DMS79 (cell line): ENCODE measurements at regions not wholly inside any gene's neighbourhood (a gene's known extent, or its start where the extent isn't known, plus 50 kb on each side); places are given as distances from the start of the nearest gene placed in this dataset.

Experiments
- DNase-seq: peaks from one replicate; lab custom pipeline; 2025; lab: John Stamatoyannopoulos, UW

DNA sequence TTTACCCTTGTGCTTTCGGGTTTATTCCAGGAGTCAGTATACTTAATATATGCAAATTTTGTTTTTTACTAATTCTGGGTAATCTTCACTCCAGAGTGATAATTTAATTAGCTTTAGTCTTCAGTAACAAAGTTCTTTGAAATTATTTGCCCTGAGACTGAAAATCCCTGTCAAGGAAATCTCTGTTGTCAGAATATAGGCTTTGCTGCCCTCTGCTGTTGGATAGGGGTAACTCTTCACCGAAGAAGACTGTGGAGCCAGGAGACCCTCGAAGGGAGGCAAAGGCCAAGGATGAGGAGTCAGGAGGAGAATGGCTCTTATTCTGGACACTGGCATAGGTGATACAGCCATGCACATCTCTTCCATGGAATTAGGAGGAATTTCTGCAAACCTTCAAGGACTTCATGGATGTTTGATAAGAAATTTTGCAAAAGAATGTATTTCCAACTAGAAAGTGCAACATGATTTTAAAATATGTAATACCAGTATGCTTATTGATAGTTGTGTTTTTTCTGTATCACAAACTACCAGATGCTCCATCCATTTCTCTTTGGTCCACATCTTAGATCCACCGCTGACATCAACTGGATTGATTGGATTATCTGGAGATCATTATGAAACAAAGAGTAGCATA is 182.3 kb downstream of the RDH14 start:
- no peak for DNase-seq

DNA sequence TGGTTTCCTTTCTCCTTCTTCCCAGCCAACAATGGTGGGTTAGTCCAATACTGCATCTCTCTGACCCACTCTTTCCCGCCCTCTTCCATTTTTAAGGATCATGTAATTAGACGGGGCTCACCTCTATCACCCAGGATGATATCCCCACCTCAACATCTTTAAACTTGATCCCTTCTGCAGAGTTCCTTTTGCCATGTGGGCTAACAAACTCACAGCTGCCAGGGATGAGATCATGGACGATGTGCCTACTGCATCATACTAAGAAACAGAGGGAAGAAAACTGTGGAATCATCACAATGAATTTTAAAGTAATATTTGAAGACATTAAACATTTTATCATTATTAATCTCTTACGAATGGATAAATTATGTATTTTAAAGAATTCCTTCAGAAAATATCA is 183.5 kb downstream of the RDH14 start:
- DNase-seq, result no peak

DNA sequence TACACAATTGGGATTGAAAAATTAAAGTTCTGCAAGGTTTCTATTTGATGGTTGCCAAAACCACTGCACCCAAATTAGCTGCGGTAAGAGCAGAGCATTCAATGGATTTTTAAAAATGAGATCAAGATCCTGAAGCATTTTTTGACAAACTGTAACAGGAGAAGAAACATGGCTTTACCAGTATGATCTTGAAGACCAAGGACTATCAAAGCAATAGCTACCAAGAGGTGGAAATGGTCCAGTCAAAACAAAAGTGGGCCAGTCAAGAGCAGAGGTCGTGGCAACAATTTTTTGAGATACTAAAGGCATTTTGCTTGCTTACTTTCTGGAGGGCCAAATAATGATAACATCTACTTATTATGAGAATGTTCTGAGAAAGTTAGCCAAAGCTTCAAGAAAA is 186.8 kb downstream of the RDH14 start:
- no peak for DNase-seq

DNA sequence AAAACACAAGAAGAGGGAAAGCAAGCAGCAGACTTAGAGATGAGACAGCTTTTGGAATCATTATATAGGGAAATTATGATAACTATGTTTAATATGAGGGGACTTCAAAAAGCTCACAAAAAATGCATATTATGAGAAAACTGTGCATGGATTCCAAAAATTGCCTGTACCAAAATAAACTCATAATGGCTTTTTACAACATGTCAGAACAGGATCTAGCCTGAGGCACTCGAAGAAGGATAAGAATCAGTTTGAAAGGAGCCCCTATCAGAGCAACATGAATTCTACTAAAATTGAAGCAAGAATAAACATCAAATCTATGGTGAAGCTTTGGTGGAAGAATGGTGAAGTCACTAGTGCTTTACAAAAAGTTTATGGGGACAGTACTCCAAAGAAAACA is 187.4 kb downstream of the RDH14 start:
- DNase-seq, result no peak

DNA sequence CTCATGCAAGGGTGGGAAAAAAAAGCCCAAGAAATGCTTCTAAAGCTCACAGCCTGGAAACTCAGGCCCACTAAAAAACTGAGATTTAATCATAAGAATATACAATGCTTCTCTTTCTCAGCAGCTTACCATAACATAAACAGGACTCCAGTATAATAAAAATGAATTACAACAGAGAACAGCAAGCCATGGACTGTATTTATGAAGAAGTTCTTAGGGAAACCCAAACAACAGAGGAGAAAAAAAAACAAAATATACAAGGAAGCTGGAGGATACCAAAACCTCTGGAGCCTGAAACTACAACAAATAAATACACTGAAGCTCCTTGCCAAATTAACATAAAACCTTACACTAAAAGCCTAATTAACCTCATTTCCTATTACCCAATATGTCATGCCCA is 187.8 kb downstream of the RDH14 start:
- no peak for DNase-seq

DNA sequence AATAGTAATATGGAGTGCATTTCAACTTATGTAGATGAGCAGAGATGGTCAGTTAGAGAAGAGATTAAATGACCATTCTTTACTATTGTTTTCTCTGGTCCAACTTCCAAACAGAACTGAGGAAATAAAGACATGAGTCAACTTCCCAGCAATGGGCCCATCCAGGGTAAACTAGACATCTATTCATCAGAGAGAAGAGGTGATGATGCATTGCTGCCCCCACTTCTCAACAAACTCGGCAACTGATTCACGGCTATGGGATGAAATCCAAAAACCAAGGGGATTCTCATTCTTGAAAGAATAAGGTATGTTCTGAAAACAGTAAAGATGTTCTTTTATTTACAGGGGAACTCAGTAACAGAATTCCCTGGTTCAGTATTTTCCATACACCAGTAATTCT is 190.7 kb downstream of the RDH14 start:
- no peak for DNase-seq

DNA sequence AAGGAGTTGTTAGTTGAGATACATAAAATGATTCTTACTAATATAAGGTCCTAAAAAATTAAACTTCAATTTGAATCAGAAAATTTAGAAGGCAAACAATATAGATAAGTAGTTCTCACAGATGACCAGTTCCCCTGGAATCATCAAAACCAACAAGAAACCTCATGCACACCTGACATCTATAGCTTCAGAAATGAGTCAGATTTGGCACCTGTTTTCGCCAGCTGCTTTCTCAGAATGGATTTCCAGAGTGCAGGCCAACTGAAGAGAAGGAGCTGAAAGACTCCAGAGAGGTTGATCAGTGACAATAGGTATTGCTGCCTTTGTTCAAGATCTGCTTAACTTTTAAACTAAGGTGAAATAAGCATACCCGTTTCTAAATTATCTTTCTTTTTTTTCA is 192.4 kb downstream of the RDH14 start:
- no peak for DNase-seq

DNA sequence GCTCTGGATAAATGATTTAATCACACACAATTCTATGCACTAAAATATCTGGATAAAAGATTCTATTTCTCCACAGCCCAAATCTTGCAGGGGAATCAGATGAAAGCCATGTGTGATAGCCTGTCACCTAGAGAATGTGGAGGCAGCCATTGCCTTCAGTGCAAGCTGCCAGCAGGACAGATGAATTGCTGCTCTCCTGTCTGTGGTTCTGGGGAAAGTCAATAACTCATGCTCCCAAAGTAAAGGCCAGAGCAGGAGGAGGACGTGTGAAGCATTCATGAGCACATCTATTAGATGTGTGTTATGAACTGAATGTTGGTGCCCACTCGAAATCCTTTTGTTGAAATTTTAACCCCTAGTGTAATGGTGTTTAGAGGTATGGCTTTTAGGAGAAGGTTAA is 195.1 kb downstream of the RDH14 start:
- no peak for DNase-seq

DNA sequence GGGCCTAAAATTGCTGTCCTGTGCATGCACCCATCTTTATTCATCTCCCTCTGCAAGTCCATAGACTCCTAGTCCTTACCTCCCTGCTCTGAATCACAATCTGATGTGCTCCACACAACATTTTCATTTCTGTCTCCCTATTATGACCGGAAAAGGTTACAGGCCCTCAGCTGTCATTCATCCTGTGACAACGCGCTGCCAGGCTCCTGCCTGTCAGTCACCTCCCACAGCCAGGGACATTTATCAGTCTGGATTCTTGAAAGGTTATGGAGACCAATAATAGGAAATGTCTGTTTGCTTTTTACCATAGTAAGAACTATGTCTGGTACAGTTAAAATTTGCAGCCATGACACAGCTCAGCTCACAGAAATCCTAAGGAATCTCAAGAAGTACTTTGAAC is 197.1 kb downstream of the RDH14 start:
- DNase-seq, result no peak

DNA sequence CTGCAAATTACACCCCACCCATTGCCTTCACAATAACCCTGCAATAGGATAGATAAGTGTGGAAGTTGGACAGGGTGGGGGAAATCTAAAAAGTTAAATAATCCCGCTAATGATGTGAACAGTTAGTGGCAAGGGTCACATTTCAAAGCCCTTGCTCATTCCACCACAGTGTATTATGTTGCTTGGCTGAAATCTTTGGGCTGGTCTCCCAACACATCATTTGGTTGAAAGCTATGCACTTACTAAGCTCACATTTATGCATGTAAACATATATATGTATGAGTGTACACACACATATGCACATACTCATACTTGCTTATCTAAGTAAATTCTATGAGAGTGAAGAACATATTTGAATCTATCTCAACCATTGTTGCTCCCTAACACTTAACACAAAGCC is 197.8 kb downstream of the RDH14 start:
- no peak for DNase-seq

DNA sequence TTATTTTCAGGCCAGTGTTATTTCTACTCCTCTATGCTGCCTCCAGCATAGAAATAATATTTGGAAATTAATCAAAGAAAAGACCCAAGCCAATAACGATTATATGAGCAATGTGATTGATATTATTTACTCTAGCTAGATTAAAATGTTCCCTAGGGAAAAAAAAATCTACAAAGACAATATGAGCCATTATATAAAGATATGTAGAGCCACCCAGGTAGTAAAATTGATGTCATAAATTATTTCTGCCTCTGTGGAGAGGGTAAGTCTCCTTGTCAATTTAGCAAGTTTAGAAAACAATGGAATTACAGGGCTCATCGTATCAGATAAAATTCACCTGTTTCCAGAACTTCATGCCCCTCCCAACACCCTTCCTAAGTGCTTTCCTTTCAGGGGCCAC is 202.9 kb downstream of the RDH14 start:
- DNase-seq, result no peak

DNA sequence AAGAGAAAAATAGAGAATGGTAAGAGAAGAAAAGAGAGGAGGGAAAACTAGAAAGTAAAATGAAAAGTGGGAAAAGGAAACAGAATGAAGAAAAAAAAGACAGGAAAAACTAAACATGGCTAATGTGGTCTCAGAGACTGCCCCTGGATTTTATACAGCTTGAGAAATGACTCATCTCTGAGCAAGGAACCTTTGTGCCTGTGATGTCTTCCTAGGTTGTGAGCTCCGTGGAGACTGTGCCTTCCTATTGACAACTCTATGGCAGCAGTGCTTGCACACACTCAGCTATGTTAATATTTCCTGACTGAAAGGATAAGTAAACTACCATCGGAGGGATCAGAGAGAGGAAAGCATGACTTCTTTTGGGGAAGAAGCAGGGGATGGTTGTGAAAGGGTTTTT is 203.8 kb downstream of the RDH14 start:
- DNase-seq, result no peak

DNA sequence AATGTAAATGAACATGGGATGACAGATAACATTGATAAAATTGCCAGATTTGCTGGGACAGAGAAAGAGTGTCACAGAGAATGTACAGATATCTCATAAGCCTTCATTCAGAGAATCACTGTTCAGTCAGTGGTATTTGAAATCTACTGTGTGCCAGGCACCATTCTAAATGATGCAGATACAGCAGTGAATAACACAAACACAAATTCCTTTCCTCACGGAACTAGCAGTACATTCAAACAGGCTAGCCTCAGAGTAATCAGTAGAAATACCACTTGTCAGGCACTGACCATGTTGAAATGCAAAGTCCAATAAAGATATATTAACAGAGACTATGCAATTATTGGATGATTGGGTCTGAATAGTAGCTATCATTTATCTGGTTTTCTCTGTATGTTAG is 211.0 kb downstream of the RDH14 start:
- no peak for DNase-seq

DNA sequence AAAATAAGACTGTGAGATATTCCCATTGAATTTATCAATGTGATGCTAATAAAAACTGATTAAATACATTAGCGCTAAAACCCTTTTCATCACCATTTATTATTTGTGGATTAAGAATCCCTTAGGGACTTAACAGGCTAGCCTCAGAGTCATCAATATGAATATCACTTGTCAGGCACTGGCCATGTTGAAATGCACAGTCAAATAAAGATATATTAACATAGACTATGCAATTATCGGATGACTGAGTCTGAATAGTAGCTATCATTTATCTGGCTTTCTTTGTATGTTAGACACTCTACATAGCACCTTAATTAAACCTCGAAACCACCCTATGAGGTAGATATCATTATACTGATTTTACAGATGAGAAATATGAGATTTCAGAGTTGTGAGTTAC is 213.6 kb downstream of the RDH14 start:
- no peak for DNase-seq

DNA sequence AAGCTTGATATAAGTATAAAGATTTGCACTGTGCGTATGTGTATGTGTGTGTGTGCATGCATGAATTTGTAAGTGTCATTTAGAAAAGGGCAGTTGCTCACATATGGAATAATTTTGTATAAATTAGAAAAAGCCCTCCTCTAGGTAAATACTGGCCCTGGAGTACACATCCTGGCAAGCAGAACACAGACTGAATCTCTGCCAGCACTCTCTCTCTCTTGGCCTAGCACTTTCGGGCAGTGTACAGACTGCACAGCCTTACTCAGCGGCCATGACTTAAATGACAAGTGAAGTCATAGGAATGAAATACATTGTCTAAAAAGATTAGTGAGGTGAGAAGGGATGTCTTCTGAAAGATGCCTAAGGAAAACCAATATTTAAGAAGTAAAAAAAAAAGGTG is 214.1 kb downstream of the RDH14 start:
- no peak for DNase-seq

DNA sequence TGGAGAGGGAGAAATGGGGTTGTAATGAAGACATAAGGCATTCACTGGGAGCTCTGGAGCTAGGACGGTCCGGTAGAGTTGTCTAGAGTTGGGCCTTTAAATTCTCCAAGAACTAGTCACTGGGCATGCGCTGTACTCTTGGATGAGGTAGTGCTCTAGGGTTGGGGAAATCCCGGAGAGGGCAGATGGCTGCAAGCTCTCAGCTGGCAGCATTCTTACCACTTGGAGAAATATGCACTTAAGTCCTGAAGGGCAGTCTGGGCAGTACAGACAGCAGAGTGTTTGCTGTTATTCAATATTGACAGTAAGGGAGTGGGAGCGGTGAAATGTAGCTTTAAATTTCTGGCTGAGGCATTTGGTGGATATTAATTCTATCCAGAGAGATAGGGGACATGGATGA is 214.6 kb downstream of the RDH14 start:
- no peak for DNase-seq

DNA sequence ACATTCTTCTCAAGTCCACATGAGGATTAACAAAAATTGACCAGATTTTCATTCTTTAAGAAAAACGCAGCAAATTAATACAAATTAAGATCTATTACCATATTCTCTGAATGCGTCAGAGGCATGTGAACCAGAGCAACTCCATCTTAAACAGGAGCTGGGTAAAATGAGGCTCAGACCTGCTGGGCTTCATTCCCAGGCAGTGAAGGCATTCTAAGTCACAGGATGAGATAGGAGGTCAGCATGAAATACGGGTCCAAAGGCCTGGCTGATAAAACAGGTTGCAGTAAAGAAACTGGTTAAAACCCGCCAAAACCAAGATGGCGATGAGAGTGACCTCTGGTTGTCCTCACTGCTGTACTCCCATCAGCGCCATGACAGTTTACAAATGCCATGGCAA is 217.6 kb downstream of the RDH14 start:
- no peak for DNase-seq

DNA sequence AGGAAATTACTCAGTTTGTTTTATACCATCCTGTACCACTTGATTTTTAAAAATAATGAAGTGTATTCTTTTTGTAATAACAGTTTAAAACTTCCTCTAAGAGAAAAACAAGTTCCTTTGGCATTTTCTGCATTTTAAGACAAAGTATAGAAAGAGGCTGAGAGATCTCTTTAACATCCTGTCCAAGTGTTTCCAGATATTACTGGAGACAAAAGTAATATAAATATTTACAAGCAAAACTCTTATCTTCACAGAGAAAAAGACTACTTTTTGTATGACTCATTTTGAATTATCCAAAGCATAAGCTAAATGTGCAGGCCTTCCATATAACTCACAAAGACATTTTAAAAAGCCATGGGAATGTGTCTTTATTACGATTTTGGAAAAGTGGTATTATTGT is 221.1 kb downstream of the RDH14 start:
- no peak for DNase-seq

DNA sequence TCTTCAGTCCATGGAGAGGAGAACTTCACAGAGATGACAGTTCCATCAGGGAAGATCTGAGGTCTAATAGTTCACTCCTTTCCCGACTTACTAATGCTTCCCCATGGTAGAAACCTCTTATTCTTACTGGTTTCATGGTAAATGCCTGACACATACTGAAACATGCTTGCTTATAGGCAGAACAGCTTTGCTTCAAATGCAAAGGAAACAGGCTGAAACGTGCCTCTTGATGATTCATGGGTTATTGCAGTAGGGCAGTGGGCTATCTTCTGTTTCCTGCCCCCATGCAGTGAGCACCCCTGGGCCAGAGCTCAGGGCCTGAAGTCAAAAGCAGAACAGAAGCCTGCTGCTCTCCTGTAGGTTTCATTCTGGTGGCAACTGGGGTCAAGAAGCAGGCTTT is 223.5 kb downstream of the RDH14 start:
- no peak for DNase-seq

DNA sequence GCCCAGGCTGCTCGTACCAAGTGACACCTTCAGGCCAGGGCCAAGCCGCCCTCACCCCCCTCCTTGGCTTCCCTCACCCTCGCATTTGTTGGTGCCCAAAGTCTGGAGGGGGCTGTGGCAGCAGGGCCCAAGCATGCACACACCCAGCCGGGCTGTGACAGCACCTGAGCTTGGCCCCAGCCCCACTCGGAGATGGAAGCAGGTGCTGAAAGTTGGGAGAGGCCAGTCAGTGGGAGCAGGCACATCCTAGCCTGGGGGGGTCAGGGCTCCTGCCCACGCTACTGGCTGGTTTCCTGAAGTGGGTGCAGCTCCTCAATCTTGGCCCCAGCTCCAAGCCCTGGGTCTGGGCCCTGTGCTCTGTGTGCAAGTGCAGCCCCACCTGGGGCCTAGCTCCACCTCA is 228.0 kb downstream of the RDH14 start:
- no peak for DNase-seq

DNA sequence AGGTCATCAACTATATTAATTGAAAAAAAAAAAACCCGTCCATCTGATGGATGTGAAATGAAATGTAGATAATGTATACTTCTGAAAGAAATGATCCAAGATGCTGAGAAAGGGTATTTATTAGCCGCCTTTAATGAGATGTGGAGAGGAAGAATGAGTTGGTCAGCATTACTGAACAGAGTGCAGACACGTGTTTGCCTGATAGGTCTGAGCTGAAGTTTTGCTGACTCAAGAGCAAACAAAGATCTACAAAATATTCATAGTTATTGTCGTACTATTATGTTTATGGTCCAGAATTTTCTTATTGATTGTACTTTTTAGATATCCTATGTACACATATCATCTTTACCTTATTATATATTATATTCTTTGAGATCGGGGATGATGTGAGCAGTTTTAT is 235.3 kb downstream of the RDH14 start:
- DNase-seq, result no peak

DNA sequence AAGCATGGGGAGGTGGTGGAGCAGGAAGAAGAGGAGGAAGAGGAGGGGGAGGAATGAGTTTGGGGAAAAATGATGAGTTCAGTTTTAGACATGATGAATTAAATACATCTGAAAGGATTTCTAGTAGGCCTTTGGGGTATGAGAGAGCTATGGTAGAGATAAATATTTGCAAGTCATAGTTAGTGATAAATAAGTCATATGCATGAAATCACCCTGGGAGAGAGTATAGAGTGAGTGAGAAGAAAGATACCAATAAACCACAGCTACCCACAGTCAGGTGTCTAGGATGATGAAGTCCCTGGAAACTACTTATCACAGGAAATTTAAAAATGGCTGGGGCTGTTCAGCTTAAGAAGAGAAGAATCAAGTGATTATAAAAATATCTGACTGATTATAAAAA is 240.5 kb downstream of the RDH14 start:
- no peak for DNase-seq

DNA sequence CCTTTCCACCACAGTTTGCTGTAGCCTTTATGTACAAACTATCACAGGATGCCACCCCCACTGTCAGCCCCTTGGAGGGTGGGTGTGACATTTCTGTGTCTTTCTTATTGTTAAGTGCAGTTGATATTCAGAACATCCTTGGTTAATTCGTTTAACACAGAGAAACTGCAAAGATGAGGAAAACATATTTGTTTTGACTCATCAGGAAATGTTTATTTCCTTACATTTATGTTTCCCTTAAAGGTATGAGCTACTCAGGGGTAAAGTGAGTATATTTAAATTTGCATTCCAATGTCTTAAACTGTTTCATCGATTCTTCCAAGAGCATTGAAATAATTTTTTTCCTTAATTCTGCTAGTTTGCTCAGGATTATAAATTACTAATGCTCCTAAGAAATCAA is 243.4 kb downstream of the RDH14 start:
- no peak for DNase-seq

DNA sequence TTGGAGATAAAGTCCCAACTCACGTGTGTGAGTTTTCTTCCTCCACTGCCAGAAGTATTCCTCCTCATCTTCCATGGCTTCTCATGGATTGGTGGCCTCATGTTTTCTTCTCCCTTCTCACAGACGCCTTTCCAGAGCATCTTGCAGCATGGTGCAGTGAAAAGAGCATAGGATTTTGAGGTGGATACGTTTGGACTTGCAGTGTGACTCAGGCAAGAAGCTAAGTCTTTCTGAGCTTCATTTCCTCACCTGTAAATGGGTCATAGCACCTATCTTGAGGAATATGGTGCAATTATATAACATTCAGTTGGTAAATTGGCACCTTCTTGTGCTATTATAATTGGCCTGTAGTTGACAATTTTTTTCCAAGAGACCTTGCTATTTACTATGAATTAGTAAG is 247.6 kb downstream of the RDH14 start:
- no peak for DNase-seq
